Heart left ventricle (tissue), 16 donors: ENCODE measurements at regions not wholly inside any gene's neighbourhood (a gene's known extent, or its start where the extent isn't known, plus 50 kb on each side); places are given as distances from the start of the nearest gene placed in this dataset.
"Not testable (repeated sequence)": the region's sequence is repeated elsewhere in the genome, so short reads cannot be mapped to it uniquely, and the experiment has no call there.

Experiments used
- ATAC-seq, 4 donors: fragments of 200-7000 bp; cut with Tn5 transposase; one replicate each; pipeline ENCODE4 v1.9.1; 2020 to 2022; ENCODE audit warnings: moderate library complexity in 4 of 4, mild to moderate bottlenecking in 3 of 4, moderate number of reproducible peaks in 1 of 4
- DNase-seq, 5 donors: peaks; one replicate each; pipeline ENCODE4 v3.0.0-alpha.2; 2020
- H3K27ac ChIP-seq, 12 donors: fragments of 200-600 bp; sonication (generic) in 4 of 12; one replicate each; pipeline versions ENCODE4 v1.5.0 to v1.8.0; 2016 to 2022; ENCODE audit warnings: mild to moderate bottlenecking in 2 of 12
- H3K27me3 ChIP-seq, 9 donors: fragments of 200-600 bp; sonication (generic) in 2 of 9; one replicate each; pipeline versions ENCODE4 v1.5.1 to v1.8.0; 2016 to 2022; ENCODE audit warnings: mild to moderate bottlenecking in 3 of 9
- H3K36me3 ChIP-seq, 9 donors: fragments of 200-600 bp; sonication (generic) in 2 of 9; one replicate each; pipeline versions ENCODE4 v1.5.0 to v1.8.0; 2018 to 2022; ENCODE audit warnings: mild to moderate bottlenecking in 2 of 9
- H3K4me1 ChIP-seq, 12 donors: fragments of 200-600 bp; sonication (generic) in 4 of 12; one replicate each; pipeline versions ENCODE4 v1.5.0 to v1.8.0; 2016 to 2022; ENCODE audit warnings: mild to moderate bottlenecking in 3 of 12
- H3K4me3 ChIP-seq, 12 donors: fragments of 200-600 bp; sonication (generic) in 4 of 12; one replicate each; pipeline versions ENCODE4 v1.5.0 to v1.8.0; 2017 to 2022; ENCODE audit warnings: mild to moderate bottlenecking in 9 of 12, moderate library complexity in 4 of 12
- H3K9me3 ChIP-seq, 12 donors: fragments of 200-600 bp; sonication (generic) in 4 of 12; one replicate each; pipeline versions ENCODE4 v1.5.0 to v1.8.0; 2016 to 2022; ENCODE audit warnings: mild to moderate bottlenecking in 1 of 12
- CTCF ChIP-seq, 12 donors: fragments of 200-600 bp; sonication (generic) in 4 of 12; IDR thresholded peaks; one replicate each; pipeline versions ENCODE4 v1.5.0 to v1.8.0; 2018 to 2022; ENCODE audit warnings: antibody characterized with exemption in 12 of 12, mild to moderate bottlenecking in 5 of 12
- POLR2A ChIP-seq, 2 donors: fragments of 450-650 bp; IDR thresholded peaks; one replicate each; pipeline ENCODE4 v1.6.1; 2017; ENCODE audit warnings: antibody characterized with exemption in 2 of 2, mild to moderate bottlenecking in 2 of 2, moderate library complexity in 2 of 2
- WGBS, 4 donors: extraction: QIAGEN DNeasy Blood & Tissue Kit in 2 of 4; methylation state at CpG; one replicate each; pipeline versions ENCODE4 v1.1.5 to v1.1.7; 2013 to 2018; 5-methylcytosine and 5-hydroxymethylcytosine counted together
- intact Hi-C, 10 donors: fragments of 100-400 bp; cut with DNase I; formaldehyde crosslinking; loops; one replicate each; pipeline versions ENCODE4 v1.11.1 to v1.14.2; 2022
- donor health status: ischemic (EF 13 %, LVEDD 7.1; RV severe dilation, severe dysfunction).
- donor health status: healthy with polysubstance abuse.
- donor health status: DM: no; HTN: yes; CAD: no.
- donor health status: DM: no; HTN: no; CAD: no.
- donor health status: ischemic (EF 25% LVEDD 6.9; RV normal size, moderate dysfunction).
- donor health status: ischemic (EF 25% LVEDD 5.7; RV mildly dilated, moderate dysfunction).
- donor health status: healthy.
- donor health status: DM: yes; HTN: yes; CAD: no.
- donor health status: ischemic (EF 35%, LVEDD 5.7; RV mildly dilated, moderate dysfunction).
- donor health status: nonischemic (EF 11% LVEDD 7.7; RV severe dilation, severe dysfunction).
- donor health status: DM: yes; HTN: yes; CAD: no.
- donor health status: PGD.
- donor health status: ischemic (EF 29% LVEDD 5.4; RV normal size, mild dysfunction).
- donor health status: nonischemic (EF 23%, LVEDD 6.1; RV moderate dilation, normal function).

DNA sequence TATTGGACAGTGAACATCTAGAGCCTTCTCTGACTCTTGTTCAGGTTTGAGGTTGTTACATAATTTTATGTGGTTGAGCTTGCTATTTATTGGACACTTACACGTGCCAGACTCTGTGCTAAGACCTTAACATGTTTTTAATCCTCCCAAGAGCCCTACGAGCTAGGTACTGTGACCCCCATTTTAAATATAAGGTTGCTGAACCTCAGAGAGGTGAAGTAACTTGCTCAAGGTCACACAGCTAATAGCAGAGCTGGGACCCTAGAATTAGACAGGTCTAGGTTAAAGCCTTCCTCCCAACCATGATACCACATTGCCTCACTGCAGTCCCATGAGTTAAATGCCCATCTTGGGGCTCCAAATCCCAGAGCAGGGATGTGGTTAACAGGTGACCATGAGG lies 135.7 kb upstream of the PITX1 start:
- no peak for DNase-seq
- ATAC-seq = no peak
- intact Hi-C loops = no loop called here
- H3K4me3 ChIP-seq = no peak overlapping the region
- no peaks in the 10 kb centered on the region for H3K4me1 ChIP-seq
- 34 to 44% (median 42%) methylated on average over 2 of the region's 2 CpGs for WGBS, 4 donors
- H3K9me3 ChIP-seq = no peaks in the 10 kb centered on the region
- H3K27me3 ChIP-seq = peaks cover 0 to 58% (median 8%) of the 10 kb centered on the region in 9 donors
- H3K27ac ChIP-seq = no peak overlapping the region
- H3K36me3 ChIP-seq = no peaks in the 10 kb centered on the region
- TF ChIP-seq POLR2A (IDR thresholded peaks at IDR 0.05) (no peak), CTCF (IDR thresholded peaks at IDR 0.05) (no peak)

- 58 to 71% (median 63%) methylated on average over 2 to 4 of the region's 4 CpGs for WGBS, 4 donors
- ATAC-seq = no peak
Measured at GRCh38 chr5:135167634-135168033, 133.6 kb upstream of the PITX1 start.

GRCh38 chr5:135164873-135165614 lies 131.0 kb upstream of the PITX1 start:
- WGBS, 4 donors = 56 to 91% (median 82%) methylated on average over 4 of the region's 4 CpGs
- H3K27ac ChIP-seq, H3K4me3 ChIP-seq, intact Hi-C loops, DNase-seq, H3K36me3 ChIP-seq, ATAC-seq, H3K4me1 ChIP-seq, H3K9me3 ChIP-seq: not testable (repeated sequence)
- peaks cover 0 to 36% (median 5%) of the 10 kb centered on the region in 9 donors for H3K27me3 ChIP-seq

More at GRCh38 chr5:135167634-135168033, 133.6 kb upstream of the PITX1 start:
- H3K4me3 ChIP-seq = no peak overlapping the region
- H3K27ac ChIP-seq = no peak overlapping the region
- no peaks in the 10 kb centered on the region for H3K36me3 ChIP-seq
- H3K4me1 ChIP-seq = no peaks in the 10 kb centered on the region
- no peak for TF ChIP-seq CTCF (IDR thresholded peaks at IDR 0.05)
- TF ChIP-seq POLR2A (IDR thresholded peaks at IDR 0.05) = no peak
- H3K9me3 ChIP-seq = no peaks in the 10 kb centered on the region
- H3K27me3 ChIP-seq = peaks cover 0 to 49% (median 8%) of the 10 kb centered on the region in 9 donors
- intact Hi-C loops = no loop called here
- no peak for DNase-seq

DNA sequence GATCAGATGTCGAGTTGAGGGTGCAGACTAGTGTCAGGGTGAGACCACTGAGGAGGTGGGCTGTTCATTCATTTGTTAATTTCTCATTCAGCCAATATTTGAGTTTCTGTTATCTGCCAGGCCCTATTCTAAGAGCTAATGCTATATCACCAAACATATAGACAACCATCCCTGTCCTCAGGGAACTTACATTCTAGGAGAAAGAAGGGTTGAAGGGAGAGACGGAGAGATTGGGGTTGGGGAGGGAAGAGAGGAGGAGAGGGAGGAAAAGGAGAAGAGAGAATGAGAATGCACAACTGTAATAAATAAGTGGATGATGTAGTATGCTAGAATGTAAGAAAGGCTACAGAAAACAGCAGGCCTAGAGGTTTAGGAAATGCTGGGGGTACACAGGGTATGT lies 129.9 kb upstream of the PITX1 start:
- 81 to 94% (median 83%) methylated on average over 2 of the region's 2 CpGs for WGBS, 4 donors
- no peak for TF ChIP-seq POLR2A (IDR thresholded peaks at IDR 0.05)
- no peak for TF ChIP-seq CTCF (IDR thresholded peaks at IDR 0.05)

More for the DNA sequence above, 129.9 kb upstream of the PITX1 start:
- no peak for ATAC-seq
- intact Hi-C loops = no loop called here
- Histone ChIP-seq H3K36me3 (no peaks in the 10 kb centered on the region), H3K27me3 (peaks cover 0 to 33% (median 0%) of the 10 kb centered on the region in 9 donors), H3K9me3 (peaks cover 0 to 16% (median 0%) of the 10 kb centered on the region in 12 donors), H3K4me3 (no peak overlapping the region), H3K4me1 (no peaks in the 10 kb centered on the region), H3K27ac (no peak overlapping the region)
- DNase-seq = no peak
